ENCODE measurements at regions not wholly inside any gene's neighbourhood (a gene's known extent, or its start where the extent isn't known, plus 50 kb on each side); places are given as distances from the start of the nearest gene placed in this dataset.

- TF ChIP-seq CTCF (IDR thresholded peaks at IDR 0.05): no peak
Measured at GRCh38 chr13:33450956-33451709, 165.6 kb upstream of the STARD13 start.

GRCh38 chr13:33452873-33453517 is 167.4 kb upstream of the STARD13 start:
- TF ChIP-seq CTCF (IDR thresholded peaks at IDR 0.05): no peak

- no peak for TF ChIP-seq CTCF (IDR thresholded peaks at IDR 0.05)
Measured at GRCh38 chr13:33453936-33454335, 168.4 kb upstream of the STARD13 start.

- no peak for TF ChIP-seq CTCF (IDR thresholded peaks at IDR 0.05)
Measured at GRCh38 chr13:33454844-33455705, 169.5 kb upstream of the STARD13 start.

- no peak for TF ChIP-seq CTCF (IDR thresholded peaks at IDR 0.05)
Measured at GRCh38 chr13:33459702-33460101, 174.1 kb upstream of the STARD13 start.

- TF ChIP-seq CTCF (IDR thresholded peaks at IDR 0.05): no peak
Measured at GRCh38 chr13:33462109-33462508, 176.6 kb upstream of the STARD13 start.

- no peak for TF ChIP-seq CTCF (IDR thresholded peaks at IDR 0.05)
Measured at GRCh38 chr13:33464345-33464744, 178.8 kb upstream of the STARD13 start.
